HCT116 (cell line): ENCODE measurements at regions not wholly inside any gene's neighbourhood (a gene's known extent, or its start where the extent isn't known, plus 50 kb on each side); places are given as distances from the start of the nearest gene placed in this dataset.

Experiments
- ATAC-seq: fragments of 200-7000 bp; cut with Tn5 transposase; 2 replicates; pipeline ENCODE4 v1.9.1; 2020; ENCODE audit warnings: mild to moderate bottlenecking, moderate library complexity
- BruUV-seq: library from RNA; stranded (reverse); fragments of 400-500 nt; replicated peaks from 2 replicates; lab custom pipeline; 2021; lab: Mats Ljungman, UMichigan
- CTCF ChIA-PET: fragments of 300-600 bp; sonication (Branson Sonifier 250); formaldehyde crosslinking; loops from one replicate; lab custom pipeline; 2021; ENCODE audit warnings: antibody characterized with exemption; lab: Charles Lee
- POLR2A ChIA-PET: fragments of 300-600, 350-600 bp; sonication (Branson Sonifier 250); formaldehyde crosslinking; loops from one replicate; lab custom pipeline; 2021; ENCODE audit warnings: antibody characterized with exemption; lab: Charles Lee
- RAD21 ChIA-PET, 2 experiments: fragments of 300-600 bp; sonication (Branson Sonifier 250); formaldehyde crosslinking; loops; one replicate each; lab custom pipeline; 2023; ENCODE audit warnings: low total read pairs in 2 of 2; ENCODE audit not compliant: uncharacterized antibody in 2 of 2, unreplicated experiment in 2 of 2, low non-redundant PET in 1 of 2; lab: Charles Lee
- DNase-seq: peaks from one replicate; pipeline ENCODE4 v3.0.0-alpha.2; 2010; ENCODE audit warnings: low read depth, low spot score
- H2AFZ ChIP-seq: fragments of 200-600 bp; shearing (Covaris generic), sonication (generic); 2 replicates; pipeline ENCODE4 v1.6.1; 2017; ENCODE audit warnings: low read depth, mixed run types, mixed read lengths, antibody characterized with exemption, low read length; ENCODE audit not compliant: poor library complexity, severe bottlenecking
- H3K27ac ChIP-seq: 2 replicates; pipeline ENCODE4 v1.5.1; 2012; ENCODE audit warnings: low read depth, low read length
- H3K27me3 ChIP-seq: fragments of 200-600 bp; sonication (generic); 2 replicates; pipeline ENCODE4 v1.6.1; 2016; ENCODE audit warnings: mixed run types, low read length, mixed read lengths; ENCODE audit not compliant: insufficient read depth
- H3K36me3 ChIP-seq, 2 experiments: fragments of 200-500 bp in 1 of 2; fragments of 200-600 bp in 1 of 2; sonication (Bioruptor generic) in 1 of 2; sonication (generic) in 1 of 2; 2 replicates each; pipeline versions ENCODE4 v1.5.1 to v1.6.1; 2014 to 2016; ENCODE audit warnings: low read length in 2 of 2, inconsistent platforms in 1 of 2, mixed read lengths in 1 of 2, mixed run types in 1 of 2; ENCODE audit not compliant: insufficient read depth in 2 of 2, control insufficient read depth in 1 of 2
- H3K4me1 ChIP-seq, 2 experiments: fragments of 200-600 bp in 1 of 2; sonication (generic) in 1 of 2; 2 replicates each; pipeline versions ENCODE4 v1.5.1 to v1.6.1; 2012 to 2017; ENCODE audit warnings: low read length in 2 of 2, inconsistent platforms in 1 of 2, mild to moderate bottlenecking in 1 of 2, mixed read lengths in 1 of 2, mixed run types in 1 of 2, moderate library complexity in 1 of 2; ENCODE audit not compliant: insufficient read depth in 2 of 2, control insufficient read depth in 1 of 2
- H3K4me2 ChIP-seq: fragments of 200-600 bp; sonication (generic); 2 replicates; pipeline ENCODE4 v1.6.1; 2017; ENCODE audit warnings: mixed run types, low read length, mixed read lengths
- H3K4me3 ChIP-seq, 2 experiments: fragments of 200-600 bp in 1 of 2; sonication (generic) in 1 of 2; replicated peaks in 1 of 2; 2 replicates each; pipeline ENCODE4 v1.5.1; 2011 to 2016; ENCODE audit warnings: low read length in 2 of 2, control low read depth in 1 of 2, low read depth in 1 of 2, mild to moderate bottlenecking in 1 of 2, mixed read lengths in 1 of 2, mixed run types in 1 of 2
- H3K79me2 ChIP-seq: fragments of 200-600 bp; sonication (generic); 2 replicates; pipeline ENCODE4 v1.6.1; 2017; ENCODE audit warnings: mild to moderate bottlenecking, mixed run types, low read length, moderate library complexity, mixed read lengths; ENCODE audit not compliant: insufficient read depth
- H3K9ac ChIP-seq: fragments of 200-600 bp; sonication (generic); 2 replicates; pipeline ENCODE4 v1.6.1; 2016; ENCODE audit warnings: low read length, mixed read lengths
- H3K9me2 ChIP-seq: fragments of 200-600 bp; sonication (generic), shearing (Covaris generic); 2 replicates; pipeline ENCODE4 v1.6.1; 2017; ENCODE audit warnings: mixed run types, mild to moderate bottlenecking, moderate library complexity; ENCODE audit not compliant: insufficient read depth
- H3K9me3 ChIP-seq, 2 experiments: fragments of 200-500 bp in 1 of 2; fragments of 200-600 bp in 1 of 2; sonication (Bioruptor generic) in 1 of 2; sonication (generic) in 1 of 2; 2 replicates each; pipeline ENCODE4 v1.6.1; 2014 to 2017; ENCODE audit warnings: low read length in 2 of 2, mixed read lengths in 2 of 2, inconsistent platforms in 1 of 2, low read depth in 1 of 2, mild to moderate bottlenecking in 1 of 2, mixed run types in 1 of 2, moderate library complexity in 1 of 2; ENCODE audit not compliant: control insufficient read depth in 1 of 2, insufficient read depth in 1 of 2
- H4K20me1 ChIP-seq: fragments of 200-600 bp; sonication (generic), shearing (Covaris generic); 2 replicates; pipeline ENCODE4 v1.6.1; 2017; ENCODE audit warnings: mixed run types, mild to moderate bottlenecking, moderate library complexity; ENCODE audit not compliant: insufficient read depth
- CBX3 ChIP-seq: IDR thresholded peaks from 2 replicates; pipeline ENCODE4 v1.6.1; 2012; ENCODE audit warnings: low read depth
- CEBPB ChIP-seq: IDR thresholded peaks from 2 replicates; pipeline ENCODE4 v1.6.1; 2012; ENCODE audit warnings: low read depth
- EGR1 ChIP-seq: IDR thresholded peaks from 2 replicates; pipeline ENCODE4 v1.6.1; 2012; ENCODE audit warnings: low read depth
- ELF1 ChIP-seq: IDR thresholded peaks from 2 replicates; pipeline ENCODE4 v1.6.1; 2012; ENCODE audit warnings: low read depth, borderline replicate concordance
- EZH2 ChIP-seq: fragments of 200-600 bp; sonication (generic); IDR thresholded peaks from 2 replicates; pipeline ENCODE4 v1.6.1; 2017; ENCODE audit warnings: antibody characterized with exemption, mixed run types
- EZH2phosphoT487 ChIP-seq: fragments of 200-600 bp; IDR thresholded peaks from 2 replicates; pipeline ENCODE4 v1.6.1; 2018; ENCODE audit warnings: antibody characterized with exemption, borderline replicate concordance
- FOSL1 ChIP-seq: IDR thresholded peaks from 2 replicates; pipeline ENCODE4 v1.6.1; 2012; ENCODE audit warnings: low read depth
- JUND ChIP-seq: IDR thresholded peaks from 2 replicates; pipeline ENCODE4 v1.6.1; 2012
- POLR2A ChIP-seq: IDR thresholded peaks from 2 replicates; pipeline ENCODE4 v1.7.0; 2011; ENCODE audit warnings: borderline replicate concordance; ENCODE audit not compliant: insufficient read depth, insufficient read length; ENCODE audit errors: extremely low read depth
- POLR2AphosphoS5 ChIP-seq: IDR thresholded peaks from 2 replicates; pipeline ENCODE4 v1.6.1; 2011; ENCODE audit warnings: mild to moderate bottlenecking, low read depth, low read length, moderate library complexity
- RAD21 ChIP-seq: IDR thresholded peaks from 2 replicates; pipeline ENCODE4 v1.6.1; 2012; ENCODE audit warnings: low read depth, mild to moderate bottlenecking
- REST ChIP-seq: IDR thresholded peaks from 2 replicates; pipeline ENCODE4 v1.6.1; 2012; ENCODE audit warnings: low read depth
- SIN3A ChIP-seq: IDR thresholded peaks from 2 replicates; pipeline ENCODE4 v1.6.1; 2012; ENCODE audit warnings: low read depth
- SP1 ChIP-seq: IDR thresholded peaks from 2 replicates; pipeline ENCODE4 v1.6.1; 2012; ENCODE audit warnings: low read depth
- SRF ChIP-seq: IDR thresholded peaks from 2 replicates; pipeline ENCODE4 v1.6.1; 2012; ENCODE audit warnings: low read depth
- TCF7L2 ChIP-seq: IDR thresholded peaks from 2 replicates; pipeline ENCODE4 v1.7.0; 2011; ENCODE audit warnings: borderline replicate concordance, inconsistent platforms; ENCODE audit not compliant: insufficient read depth, insufficient read length; ENCODE audit errors: extremely low read depth
- YY1 ChIP-seq: IDR thresholded peaks from 2 replicates; pipeline ENCODE4 v1.6.1; 2011; ENCODE audit warnings: low read length, low read depth, moderate library complexity, mild to moderate bottlenecking; ENCODE audit not compliant: insufficient replicate concordance; ENCODE audit errors: extremely low read depth
- ZFX ChIP-seq: fragments of 450-650 bp; IDR thresholded peaks from 2 replicates; pipeline ENCODE4 v1.6.1; 2017
- ZNF274 ChIP-seq: fragments of 200-500 bp; sonication (Bioruptor generic); IDR thresholded peaks from 2 replicates; pipeline ENCODE4 v1.6.1; 2014; ENCODE audit warnings: mild to moderate bottlenecking, low read depth, low read length, inconsistent platforms
- intact Hi-C: fragments of 100-400 bp; cut with micrococcal nuclease; formaldehyde crosslinking; loops from 2 replicates; pipeline ENCODE4 v1.10.0; 2022
- TF ChIP-seq, protein P1 (sequence below): IDR thresholded peaks from 2 replicates; pipeline ENCODE4 v1.6.1; 2012

GRCh38 chr4:162912482-162912881 is 254.2 kb downstream of the NAF1 start:
- H3K4me3 ChIP-seq = no peak overlapping the region

GRCh38 chr4:162911349-162911748 is 255.3 kb downstream of the NAF1 start:
- no peak for ATAC-seq
- no peaks in the 10 kb centered on the region for H3K9me2 ChIP-seq
- H3K36me3 ChIP-seq = no peaks in the 10 kb centered on the region
- no peaks in the 10 kb centered on the region for H3K4me1 ChIP-seq
- RAD21 ChIA-PET = no interaction called here
- no peak overlapping the region for H3K4me2 ChIP-seq
- no peaks in the 10 kb centered on the region for H3K79me2 ChIP-seq
- POLR2A ChIA-PET = no interaction called here
- CTCF ChIA-PET = no interaction called here
- H3K4me3 ChIP-seq = no peak overlapping the region
- no peaks in the 10 kb centered on the region for H4K20me1 ChIP-seq
- H3K9ac ChIP-seq = no peak overlapping the region
- H3K27ac ChIP-seq = no peak overlapping the region
- no peaks in the 10 kb centered on the region for H3K9me3 ChIP-seq
- intact Hi-C loops = no loop called here
- no peak for DNase-seq
- BruUV-seq = no TSS peak
- H2AFZ ChIP-seq = no peak overlapping the region
- no peaks in the 10 kb centered on the region for H3K27me3 ChIP-seq
- TF ChIP-seq RAD21 (no peak), ZFX (no peak), FOSL1 (no peak), TCF7L2 (no peak), EGR1 (no peak), REST (no peak), SP1 (no peak), JUND (no peak), EZH2 (no peak), SRF (no peak), CBX3 (no peak), YY1 (no peak), ELF1 (no peak), POLR2AphosphoS5 (no peak), POLR2A (no peak), CEBPB (no peak), SIN3A (no peak)
- TF ChIP-seq, protein P1, sequence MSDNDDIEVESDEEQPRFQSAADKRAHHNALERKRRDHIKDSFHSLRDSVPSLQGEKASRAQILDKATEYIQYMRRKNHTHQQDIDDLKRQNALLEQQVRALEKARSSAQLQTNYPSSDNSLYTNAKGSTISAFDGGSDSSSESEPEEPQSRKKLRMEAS = no peak

More at GRCh38 chr4:162912482-162912881, 254.2 kb downstream of the NAF1 start:
- H3K9ac ChIP-seq = no peak overlapping the region
- no TSS peak for BruUV-seq
- POLR2A ChIA-PET = no interaction called here
- no peaks in the 10 kb centered on the region for H3K4me1 ChIP-seq
- H3K36me3 ChIP-seq = no peaks in the 10 kb centered on the region
- no peaks in the 10 kb centered on the region for H3K9me3 ChIP-seq
- RAD21 ChIA-PET = no interaction called here
- H3K9me2 ChIP-seq = no peaks in the 10 kb centered on the region
- no peaks in the 10 kb centered on the region for H3K79me2 ChIP-seq
- CTCF ChIA-PET = no interaction called here
- H4K20me1 ChIP-seq = no peaks in the 10 kb centered on the region
- ATAC-seq (no peak), DNase-seq (no peak)
- H3K4me2 ChIP-seq = no peak overlapping the region
- H3K27ac ChIP-seq = no peak overlapping the region
- TF ChIP-seq SP1 = no peak
- TF ChIP-seq ZNF274 = no peak
- no peak for TF ChIP-seq ZFX
- TF ChIP-seq RAD21 = no peak
- TF ChIP-seq SIN3A = no peak
- TF ChIP-seq EZH2phosphoT487 = no peak
- no peak for TF ChIP-seq ELF1
- TF ChIP-seq TCF7L2 = no peak
- intact Hi-C loops = no loop called here
- no peak overlapping the region for H2AFZ ChIP-seq
- H3K27me3 ChIP-seq = no peaks in the 10 kb centered on the region
